Ramos (cell line): ENCODE measurements at regions not wholly inside any gene's neighbourhood (a gene's known extent, or its start where the extent isn't known, plus 50 kb on each side); places are given as distances from the start of the nearest gene placed in this dataset.
"Not testable (repeated sequence)": the region's sequence is repeated elsewhere in the genome, so short reads cannot be mapped to it uniquely, and the experiment has no call there.

Experiments used
- in situ Hi-C: fragments of 300-500 bp; cut with MboI; formaldehyde crosslinking; loops from one replicate; pipeline ENCODE4 v1.14.3; 2022; ENCODE audit warnings: low sequenced_read_pairs; ENCODE audit not compliant: unreplicated experiment

- in situ Hi-C loops: no loop called here
Measured at GRCh38 chr14:86420131-86420530, 890.2 kb downstream of the FLRT2 start.

GRCh38 chr14:86414146-86414545 lies 884.2 kb downstream of the FLRT2 start:
- in situ Hi-C loops: no loop called here

GRCh38 chr14:86404989-86405649 lies 875.2 kb downstream of the FLRT2 start:
- in situ Hi-C loops: no loop called here

DNA sequence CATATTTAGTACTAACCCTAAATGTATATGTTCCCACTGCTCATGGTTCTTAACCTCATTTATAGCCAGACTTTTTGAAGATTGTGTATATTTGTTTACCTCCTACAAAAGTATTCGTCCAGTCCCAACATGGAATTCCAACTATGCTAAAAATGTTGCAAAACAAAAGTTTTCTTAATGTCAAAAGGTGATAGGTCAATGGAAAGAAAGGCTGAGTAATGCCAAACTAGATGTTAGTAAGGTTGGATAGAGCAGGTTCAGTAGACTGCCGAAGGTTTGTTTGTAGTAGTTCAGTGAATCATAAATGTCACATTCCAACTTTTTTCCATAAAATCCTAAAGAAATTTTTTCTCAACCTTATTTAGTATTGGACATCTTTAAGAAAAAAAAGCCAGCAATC lies 874.5 kb downstream of the FLRT2 start:
- in situ Hi-C loops: no loop called here

DNA sequence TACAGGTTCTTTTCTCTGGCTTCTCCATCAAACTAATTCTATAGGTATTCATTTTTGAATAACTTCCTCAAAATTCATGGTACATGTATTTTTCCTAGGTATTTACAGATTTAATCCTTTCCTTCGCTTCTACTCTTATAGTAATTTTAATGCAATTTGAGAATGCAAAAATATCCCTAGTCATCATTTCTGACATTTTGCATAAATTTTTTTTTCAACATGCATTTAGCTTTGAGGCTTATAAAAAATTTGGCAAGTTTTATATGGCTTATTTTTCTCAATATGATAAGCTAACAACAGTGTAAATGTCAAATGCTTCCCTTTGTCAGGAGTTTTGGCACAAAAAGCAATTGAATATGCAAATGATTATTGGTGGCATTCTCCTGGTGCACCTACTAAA lies 872.6 kb downstream of the FLRT2 start:
- in situ Hi-C loops: no loop called here

DNA sequence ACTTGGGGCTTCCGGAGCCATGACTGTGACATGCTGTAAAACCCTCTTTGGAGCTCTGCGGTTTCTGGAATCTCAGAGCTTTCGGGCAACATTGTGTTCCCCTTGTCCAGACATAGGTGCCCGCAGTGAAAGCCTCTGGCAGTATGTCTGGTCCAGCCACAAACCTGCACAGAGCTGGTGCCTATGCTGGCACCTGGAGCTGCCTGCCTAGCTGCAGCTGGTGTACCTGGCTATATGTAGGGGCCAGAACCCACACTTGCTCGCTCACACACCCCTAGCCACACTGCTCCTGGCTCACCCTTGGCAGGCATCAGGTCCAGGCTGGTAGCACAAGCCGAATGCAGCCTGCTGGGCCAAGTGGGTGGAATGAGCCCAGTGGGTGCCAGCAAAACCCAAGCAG lies 861.1 kb downstream of the FLRT2 start:
- in situ Hi-C loops: no loop called here

- in situ Hi-C loops: no loop called here
Measured at GRCh38 chr14:86388216-86388615, 858.3 kb downstream of the FLRT2 start.

DNA sequence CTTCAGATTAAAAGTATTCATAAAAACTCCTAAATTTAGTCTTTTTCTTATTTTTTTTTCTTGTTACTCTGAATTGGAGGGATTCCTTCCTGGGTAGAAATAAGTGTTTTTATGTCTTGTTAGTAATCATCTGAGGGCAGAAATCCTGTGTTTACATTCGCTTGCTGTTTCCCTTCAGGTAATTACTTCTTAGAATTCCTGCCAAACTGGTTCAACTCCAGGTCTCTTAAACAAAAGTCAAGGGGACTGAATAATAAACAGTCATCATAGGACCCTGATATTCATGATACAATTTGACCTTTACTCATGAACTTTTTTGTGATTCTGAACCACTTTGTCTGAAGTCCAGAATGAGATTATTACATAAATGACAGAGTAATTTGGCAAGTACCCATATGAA lies 843.9 kb downstream of the FLRT2 start:
- in situ Hi-C loops: no loop called here

GRCh38 chr14:86372402-86372801 lies 842.5 kb downstream of the FLRT2 start:
- in situ Hi-C loops: no loop called here

DNA sequence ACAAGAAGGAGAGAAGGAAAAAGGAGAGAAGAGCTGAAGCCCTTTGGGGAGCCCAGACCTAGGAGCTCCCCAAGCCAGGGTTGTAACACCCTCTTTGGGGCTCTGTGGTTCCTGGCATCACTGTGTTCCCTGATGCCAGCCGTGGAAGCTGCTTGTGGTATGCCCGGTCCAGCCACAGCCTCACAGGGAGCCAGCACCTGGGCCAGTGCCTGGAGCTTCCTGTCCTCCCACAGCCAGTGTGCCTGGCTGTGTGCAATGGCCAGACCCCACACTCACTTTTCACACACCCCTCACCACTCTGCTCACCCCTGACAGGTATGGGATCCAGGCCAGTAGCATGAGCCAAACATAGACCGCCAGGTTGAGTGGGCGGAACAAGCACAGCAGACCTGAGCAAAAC lies 834.7 kb downstream of the FLRT2 start:
- in situ Hi-C loops: no loop called here

- in situ Hi-C loops: no loop called here
Measured at GRCh38 chr14:86363576-86363975, 833.6 kb downstream of the FLRT2 start.

DNA sequence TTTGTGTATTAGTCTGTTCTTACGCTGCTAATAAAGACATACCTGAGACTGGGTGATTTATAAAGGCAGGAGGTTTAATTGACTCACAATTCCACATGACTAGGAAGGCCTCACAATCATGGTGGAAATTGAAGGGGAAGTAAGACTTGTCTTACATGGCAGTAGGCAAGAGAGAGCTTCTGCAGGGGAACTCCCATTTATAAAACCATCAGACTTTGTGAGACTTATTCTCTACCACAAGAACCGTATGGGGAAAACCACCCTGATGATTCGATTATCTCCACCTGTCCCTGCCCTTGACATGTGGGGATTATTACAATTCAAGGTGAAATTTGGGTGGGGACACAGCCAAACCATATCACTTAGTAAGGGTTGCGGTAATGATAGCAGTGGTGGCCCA lies 833.1 kb downstream of the FLRT2 start:
- in situ Hi-C loops: no loop called here

DNA sequence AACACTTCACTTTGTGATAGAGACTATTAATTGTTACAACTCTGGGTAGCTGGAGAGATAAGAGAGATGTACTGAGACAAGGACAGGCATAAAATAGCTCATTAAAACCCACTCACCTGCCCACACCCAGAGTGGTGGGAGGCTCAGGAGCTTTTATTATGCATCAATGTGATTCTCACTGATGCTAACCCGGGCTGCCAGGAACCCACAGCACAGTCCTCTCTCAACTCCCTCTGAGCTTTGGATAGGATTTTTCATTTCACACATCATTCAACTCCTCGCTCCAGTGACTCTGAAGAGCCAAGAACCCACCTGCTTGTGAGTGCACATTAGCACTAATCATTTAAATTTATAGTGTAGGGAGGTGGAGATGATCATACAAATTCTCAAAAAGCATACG lies 827.9 kb downstream of the FLRT2 start:
- in situ Hi-C loops: no loop called here

DNA sequence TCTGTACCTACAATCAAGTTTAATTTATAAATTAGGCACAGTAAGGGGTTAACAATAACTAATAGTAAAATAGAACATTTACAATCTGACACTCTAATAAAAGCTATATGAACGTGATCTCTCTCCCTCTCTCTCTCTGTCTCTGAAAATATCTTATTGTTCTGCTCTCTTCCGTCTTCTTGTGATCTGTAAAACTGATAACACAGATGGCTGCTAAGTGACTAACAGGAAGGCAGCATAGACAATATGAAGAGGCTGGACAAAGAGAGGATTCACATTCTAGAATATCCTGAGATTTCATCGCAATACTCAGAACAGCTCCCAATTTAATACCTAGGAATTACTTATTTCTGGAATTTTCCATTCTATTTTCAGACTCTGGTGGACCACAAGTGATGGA lies 827.2 kb downstream of the FLRT2 start:
- in situ Hi-C loops: no loop called here

- in situ Hi-C loops: no loop called here
Measured at GRCh38 chr14:86346818-86347384, 817.0 kb downstream of the FLRT2 start.

- in situ Hi-C loops: no loop called here
Measured at GRCh38 chr14:86334355-86334754, 804.4 kb downstream of the FLRT2 start.

DNA sequence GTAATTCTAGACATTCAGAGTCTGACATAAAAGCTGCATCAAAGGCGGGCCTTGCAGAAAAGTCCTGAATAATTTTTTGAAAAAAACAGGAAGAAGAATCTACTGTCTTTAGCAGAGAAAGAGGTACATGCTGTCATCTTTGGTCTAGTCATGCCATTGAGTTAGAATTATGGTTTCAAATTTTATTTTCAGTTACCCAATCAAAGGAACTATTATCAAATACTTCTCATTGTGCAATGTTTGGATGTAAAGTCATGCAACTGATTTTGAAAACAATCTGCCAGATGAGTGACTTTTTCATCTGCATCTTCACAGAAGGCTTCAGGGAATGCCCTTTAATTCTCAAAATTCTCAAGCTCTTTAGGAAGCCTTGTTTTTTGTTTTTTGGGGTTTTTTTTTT lies 803.5 kb downstream of the FLRT2 start:
- in situ Hi-C loops: no loop called here

GRCh38 chr14:86331341-86331740 lies 801.4 kb downstream of the FLRT2 start:
- in situ Hi-C loops: no loop called here

GRCh38 chr14:86321151-86321550 lies 791.2 kb downstream of the FLRT2 start:
- in situ Hi-C loops: no loop called here

DNA sequence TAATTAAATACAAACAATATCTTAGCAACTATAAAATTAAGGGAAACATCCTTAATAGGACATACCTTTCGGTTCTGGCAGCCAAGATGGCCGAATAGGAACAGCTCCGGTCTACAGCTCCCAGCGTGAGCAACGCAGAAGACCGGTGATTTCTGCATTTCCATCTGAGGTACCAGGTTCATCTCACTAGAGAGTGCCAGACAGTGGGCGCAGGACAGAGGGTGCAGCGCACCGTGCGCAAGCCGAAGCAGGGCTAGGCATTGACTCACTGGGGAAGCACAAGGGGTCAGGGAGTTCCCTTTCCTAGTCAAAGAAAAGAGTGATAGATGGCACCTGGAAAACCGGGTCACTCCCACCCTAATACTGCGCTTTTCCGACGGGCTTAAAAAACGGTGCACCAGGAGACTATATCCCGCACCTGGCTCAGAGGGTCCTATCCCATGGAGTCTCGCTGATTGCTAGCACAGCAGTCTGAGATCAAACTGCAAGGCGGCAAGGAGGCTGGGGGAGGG lies 782.3 kb downstream of the FLRT2 start:
- in situ Hi-C loops: not testable (repeated sequence)

- in situ Hi-C loops: no loop called here
Measured at GRCh38 chr14:86311151-86311550, 781.2 kb downstream of the FLRT2 start.

DNA sequence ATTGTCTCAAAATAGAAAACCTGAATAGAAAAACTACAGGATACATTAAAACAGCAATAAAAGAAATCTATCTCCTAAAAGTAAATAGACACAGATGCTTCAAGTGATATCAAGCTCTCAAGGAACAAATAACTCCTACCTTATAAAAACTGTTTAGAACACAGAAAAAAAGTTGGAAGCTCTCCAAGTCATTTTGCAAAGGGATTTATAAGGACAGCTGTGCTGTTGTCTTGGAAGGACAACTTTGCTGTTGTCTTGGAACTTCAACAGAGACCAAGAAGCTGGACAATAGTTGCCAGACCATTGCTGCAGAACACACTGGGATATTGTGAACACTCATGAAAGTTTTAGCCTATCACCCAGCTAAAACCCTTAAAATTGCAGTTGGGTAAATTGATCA lies 780.7 kb downstream of the FLRT2 start:
- in situ Hi-C loops: no loop called here
